DMS53 (cell line): ENCODE measurements at regions not wholly inside any gene's neighbourhood (a gene's known extent, or its start where the extent isn't known, plus 50 kb on each side); places are given as distances from the start of the nearest gene placed in this dataset.
A peak's percentile ranks its signal among the peaks of the same experiment; 100 is the strongest.
"Not testable (repeated sequence)": the region's sequence is repeated elsewhere in the genome, so short reads cannot be mapped to it uniquely, and the experiment has no call there.

Experiments used
- DNase-seq: peaks from one replicate; lab custom pipeline; 2025; lab: John Stamatoyannopoulos, UW

- DNase-seq: no peak
Measured at GRCh38 chr6:16949716-16950115, 152.1 kb upstream of the STMND1 start.

GRCh38 chr6:16948396-16948795 lies 153.5 kb upstream of the STMND1 start:
- no peak for DNase-seq

GRCh38 chr6:16947375-16948015 lies 154.4 kb upstream of the STMND1 start:
- peak; percentile 76 for DNase-seq

- no peak for DNase-seq
Measured at GRCh38 chr6:16944596-16944995, 157.3 kb upstream of the STMND1 start.

GRCh38 chr6:16939839-16940238 lies 162.0 kb upstream of the STMND1 start:
- DNase-seq: no peak

- DNase-seq: no peak
Measured at GRCh38 chr6:16939351-16939750, 162.5 kb upstream of the STMND1 start.

- DNase-seq: no peak
Measured at GRCh38 chr6:16936893-16937292, 165.0 kb upstream of the STMND1 start.

- no peak for DNase-seq
Measured at GRCh38 chr6:16933961-16934360, 167.9 kb upstream of the STMND1 start.

GRCh38 chr6:16933532-16933931 lies 168.3 kb upstream of the STMND1 start:
- no peak for DNase-seq

- no peak for DNase-seq
Measured at GRCh38 chr6:16932920-16933319, 168.9 kb upstream of the STMND1 start.

GRCh38 chr6:16931079-16931478 lies 169.8 kb upstream of the ATXN1 start:
- DNase-seq: not testable (repeated sequence)

GRCh38 chr6:16930432-16930831 lies 169.2 kb upstream of the ATXN1 start:
- no peak for DNase-seq

GRCh38 chr6:16929809-16930208 lies 168.5 kb upstream of the ATXN1 start:
- DNase-seq: no peak

- no peak for DNase-seq
Measured at GRCh38 chr6:16928387-16928786, 167.1 kb upstream of the ATXN1 start.

GRCh38 chr6:16927205-16927604 lies 165.9 kb upstream of the ATXN1 start:
- DNase-seq: no peak

- DNase-seq: no peak
Measured at GRCh38 chr6:16925461-16925860, 164.2 kb upstream of the ATXN1 start.

- DNase-seq: no peak
Measured at GRCh38 chr6:16922282-16922681, 161.0 kb upstream of the ATXN1 start.

- DNase-seq: no peak
Measured at GRCh38 chr6:16921399-16922110, 160.3 kb upstream of the ATXN1 start.

GRCh38 chr6:16918586-16918985 lies 157.3 kb upstream of the ATXN1 start:
- DNase-seq: no peak

- DNase-seq: no peak
Measured at GRCh38 chr6:16914184-16914583, 152.9 kb upstream of the ATXN1 start.

- DNase-seq: no peak
Measured at GRCh38 chr6:16912756-16913155, 151.5 kb upstream of the ATXN1 start.

GRCh38 chr6:16911088-16911487 lies 149.8 kb upstream of the ATXN1 start:
- no peak for DNase-seq

GRCh38 chr6:16909658-16910360 lies 148.5 kb upstream of the ATXN1 start:
- DNase-seq: no peak
